ENCODE measurements at regions not wholly inside any gene's neighbourhood (a gene's known extent, or its start where the extent isn't known, plus 50 kb on each side); places are given as distances from the start of the nearest gene placed in this dataset.
"Not testable (repeated sequence)": the region's sequence is repeated elsewhere in the genome, so short reads cannot be mapped to it uniquely, and the experiment has no call there.

DNA sequence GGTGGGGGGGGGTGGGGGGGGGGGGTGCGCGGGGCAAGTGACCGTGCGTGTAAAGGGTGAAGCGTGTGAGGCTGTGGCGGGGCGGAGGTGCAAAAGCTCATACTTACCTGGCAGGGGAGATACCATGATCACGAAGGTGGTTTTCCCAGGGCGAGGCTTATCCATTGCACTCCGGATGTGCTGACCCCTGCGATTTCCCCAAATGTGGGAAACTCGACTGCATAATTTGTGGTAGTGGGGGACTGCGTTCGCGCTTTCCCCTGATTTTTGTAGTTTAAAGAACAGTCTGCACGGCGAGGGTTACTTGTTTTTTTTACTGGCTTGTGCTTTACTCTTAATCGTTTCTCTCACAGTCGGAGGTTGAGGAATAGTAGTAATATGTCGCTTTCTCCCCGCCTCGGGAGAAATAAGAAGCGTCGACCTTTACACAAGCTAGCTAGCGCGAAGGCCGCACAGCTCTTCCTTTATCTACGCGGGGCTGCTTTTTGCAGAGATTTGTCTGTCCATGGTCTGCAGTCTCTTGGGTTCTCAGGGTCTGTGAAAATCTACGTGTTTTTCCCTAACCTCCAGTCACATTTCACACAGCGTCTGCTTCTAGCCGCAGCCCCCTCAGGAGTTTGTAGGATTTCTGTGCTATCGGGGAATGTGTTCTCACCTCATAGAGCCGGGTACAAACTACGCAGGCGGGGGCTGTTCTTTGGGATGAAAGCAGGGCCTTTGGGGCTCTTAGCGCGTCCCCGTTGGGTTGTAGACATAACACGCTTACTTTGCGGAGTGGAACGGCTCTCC is 148.1 kb upstream of the NOTCH2NLA start:
- peak in 1 of 2 experiments; percentile 97 for DNase-seq (ENCODE audit: low read depth in 1 of 2, low spot score in 1 of 2)
- POLR2A ChIA-PET: interaction anchor here (0.5 to 3.0 kb wide), 6 partner anchors 11 to 1887 kb away, joined by 3 to 55 read pairs (median 4); no protein-coding TSS in a partner anchor
- H3K4me3 ChIP-seq: peak overlapping the region; percentile 39
- H3K4me2 ChIP-seq: peak overlapping the region; percentile 94
- peak; percentile 70 for TF ChIP-seq GATA3 (IDR thresholded peaks at IDR 0.05; ENCODE audit: borderline replicate concordance)
- peak; percentile 23; the same call in 1 of the 2 replicates for TF ChIP-seq FOXS1 (CRISPR knock-in tag; IDR thresholded peaks at IDR 0.05)
- TF ChIP-seq, protein P1, sequence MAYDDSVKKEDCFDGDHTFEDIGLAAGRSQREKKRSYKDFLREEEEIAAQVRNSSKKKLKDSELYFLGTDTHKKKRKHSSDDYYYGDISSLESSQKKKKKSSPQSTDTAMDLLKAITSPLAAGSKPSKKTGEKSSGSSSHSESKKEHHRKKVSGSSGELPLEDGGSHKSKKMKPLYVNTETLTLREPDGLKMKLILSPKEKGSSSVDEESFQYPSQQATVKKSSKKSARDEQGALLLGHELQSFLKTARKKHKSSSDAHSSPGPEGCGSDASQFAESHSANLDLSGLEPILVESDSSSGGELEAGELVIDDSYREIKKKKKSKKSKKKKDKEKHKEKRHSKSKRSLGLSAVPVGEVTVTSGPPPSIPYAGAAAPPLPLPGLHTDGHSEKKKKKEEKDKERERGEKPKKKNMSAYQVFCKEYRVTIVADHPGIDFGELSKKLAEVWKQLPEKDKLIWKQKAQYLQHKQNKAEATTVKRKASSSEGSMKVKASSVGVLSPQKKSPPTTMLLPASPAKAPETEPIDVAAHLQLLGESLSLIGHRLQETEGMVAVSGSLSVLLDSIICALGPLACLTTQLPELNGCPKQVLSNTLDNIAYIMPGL (CRISPR knock-in tag; IDR thresholded peaks at IDR 0.05; ENCODE audit: borderline replicate concordance): peak; percentile 65; the same call in 1 of the 2 replicates
- TF ChIP-seq CEBPB (IDR thresholded peaks at IDR 0.05): peak in 1 of 2 experiments; percentile 59; a peak in 1 of 4 replicates
- peak; percentile 70 for TF ChIP-seq EHF (CRISPR knock-in tag; IDR thresholded peaks at IDR 0.05)
- TF ChIP-seq CHD2 (IDR thresholded peaks at IDR 0.05; ENCODE audit: low read length, partially characterized antibody): peak; percentile 42
- peak; percentile 99 to 100 for TF ChIP-seq JUN (IDR thresholded peaks at IDR 0.05)
- TF ChIP-seq HOXB5 (CRISPR knock-in tag; IDR thresholded peaks at IDR 0.05): peak; percentile 83
- TF ChIP-seq HOXA7 (CRISPR knock-in tag; IDR thresholded peaks at IDR 0.05): peak; percentile 99
- TF ChIP-seq, protein P2, sequence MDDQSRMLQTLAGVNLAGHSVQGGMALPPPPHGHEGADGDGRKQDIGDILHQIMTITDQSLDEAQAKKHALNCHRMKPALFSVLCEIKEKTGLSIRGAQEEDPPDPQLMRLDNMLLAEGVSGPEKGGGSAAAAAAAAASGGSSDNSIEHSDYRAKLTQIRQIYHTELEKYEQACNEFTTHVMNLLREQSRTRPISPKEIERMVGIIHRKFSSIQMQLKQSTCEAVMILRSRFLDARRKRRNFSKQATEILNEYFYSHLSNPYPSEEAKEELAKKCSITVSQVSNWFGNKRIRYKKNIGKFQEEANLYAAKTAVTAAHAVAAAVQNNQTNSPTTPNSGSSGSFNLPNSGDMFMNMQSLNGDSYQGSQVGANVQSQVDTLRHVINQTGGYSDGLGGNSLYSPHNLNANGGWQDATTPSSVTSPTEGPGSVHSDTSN (IDR thresholded peaks at IDR 0.05): peak; percentile 84
- peak; percentile 90 for TF ChIP-seq MAFK (IDR thresholded peaks at IDR 0.05; ENCODE audit: partially characterized antibody)
- TF ChIP-seq FOSB (CRISPR knock-in tag; IDR thresholded peaks at IDR 0.05): peak; percentile 100
- peak; percentile 49; the same call in 1 of the 2 replicates for TF ChIP-seq HOXB13 (CRISPR knock-in tag; IDR thresholded peaks at IDR 0.05; ENCODE audit: low read depth)
- peak; percentile 98 for TF ChIP-seq TFCP2L1 (CRISPR knock-in tag; IDR thresholded peaks at IDR 0.05)
- peak; percentile 99 for TF ChIP-seq TP53 (CRISPR knock-in tag; IDR thresholded peaks at IDR 0.05)
- TF ChIP-seq POLR2A (IDR thresholded peaks at IDR 0.05; ENCODE audit: low read length): 0 out of 2 replicates have a peak, but pooled peaks have one; percentile 60
- TF ChIP-seq RARB (CRISPR knock-in tag; IDR thresholded peaks at IDR 0.05): peak; percentile 99
- TF ChIP-seq, protein P3, sequence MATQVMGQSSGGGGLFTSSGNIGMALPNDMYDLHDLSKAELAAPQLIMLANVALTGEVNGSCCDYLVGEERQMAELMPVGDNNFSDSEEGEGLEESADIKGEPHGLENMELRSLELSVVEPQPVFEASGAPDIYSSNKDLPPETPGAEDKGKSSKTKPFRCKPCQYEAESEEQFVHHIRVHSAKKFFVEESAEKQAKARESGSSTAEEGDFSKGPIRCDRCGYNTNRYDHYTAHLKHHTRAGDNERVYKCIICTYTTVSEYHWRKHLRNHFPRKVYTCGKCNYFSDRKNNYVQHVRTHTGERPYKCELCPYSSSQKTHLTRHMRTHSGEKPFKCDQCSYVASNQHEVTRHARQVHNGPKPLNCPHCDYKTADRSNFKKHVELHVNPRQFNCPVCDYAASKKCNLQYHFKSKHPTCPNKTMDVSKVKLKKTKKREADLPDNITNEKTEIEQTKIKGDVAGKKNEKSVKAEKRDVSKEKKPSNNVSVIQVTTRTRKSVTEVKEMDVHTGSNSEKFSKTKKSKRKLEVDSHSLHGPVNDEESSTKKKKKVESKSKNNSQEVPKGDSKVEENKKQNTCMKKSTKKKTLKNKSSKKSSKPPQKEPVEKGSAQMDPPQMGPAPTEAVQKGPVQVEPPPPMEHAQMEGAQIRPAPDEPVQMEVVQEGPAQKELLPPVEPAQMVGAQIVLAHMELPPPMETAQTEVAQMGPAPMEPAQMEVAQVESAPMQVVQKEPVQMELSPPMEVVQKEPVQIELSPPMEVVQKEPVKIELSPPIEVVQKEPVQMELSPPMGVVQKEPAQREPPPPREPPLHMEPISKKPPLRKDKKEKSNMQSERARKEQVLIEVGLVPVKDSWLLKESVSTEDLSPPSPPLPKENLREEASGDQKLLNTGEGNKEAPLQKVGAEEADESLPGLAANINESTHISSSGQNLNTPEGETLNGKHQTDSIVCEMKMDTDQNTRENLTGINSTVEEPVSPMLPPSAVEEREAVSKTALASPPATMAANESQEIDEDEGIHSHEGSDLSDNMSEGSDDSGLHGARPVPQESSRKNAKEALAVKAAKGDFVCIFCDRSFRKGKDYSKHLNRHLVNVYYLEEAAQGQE (IDR thresholded peaks at IDR 0.05): peak; percentile 81
- TF ChIP-seq MAZ (IDR thresholded peaks at IDR 0.05; ENCODE audit: borderline replicate concordance, low read depth, low read length): peak; percentile 52; the same call in 1 of the 2 replicates
- H3K4me1 ChIP-seq; FAIRE-seq; H3K9me3 ChIP-seq; CTCF ChIA-PET; TF ChIP-seq FOSL2 (IDR thresholded peaks at IDR 0.05): not testable (repeated sequence)
- TF ChIP-seq FOSL2 (CRISPR knock-in tag; IDR thresholded peaks at IDR 0.05): peak; percentile 55
- TF ChIP-seq, protein P4, sequence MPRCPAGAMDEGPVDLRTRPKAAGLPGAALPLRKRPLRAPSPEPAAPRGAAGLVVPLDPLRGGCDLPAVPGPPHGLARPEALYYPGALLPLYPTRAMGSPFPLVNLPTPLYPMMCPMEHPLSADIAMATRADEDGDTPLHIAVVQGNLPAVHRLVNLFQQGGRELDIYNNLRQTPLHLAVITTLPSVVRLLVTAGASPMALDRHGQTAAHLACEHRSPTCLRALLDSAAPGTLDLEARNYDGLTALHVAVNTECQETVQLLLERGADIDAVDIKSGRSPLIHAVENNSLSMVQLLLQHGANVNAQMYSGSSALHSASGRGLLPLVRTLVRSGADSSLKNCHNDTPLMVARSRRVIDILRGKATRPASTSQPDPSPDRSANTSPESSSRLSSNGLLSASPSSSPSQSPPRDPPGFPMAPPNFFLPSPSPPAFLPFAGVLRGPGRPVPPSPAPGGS (IDR thresholded peaks at IDR 0.05): peak; percentile 100
- TF ChIP-seq, protein P5, sequence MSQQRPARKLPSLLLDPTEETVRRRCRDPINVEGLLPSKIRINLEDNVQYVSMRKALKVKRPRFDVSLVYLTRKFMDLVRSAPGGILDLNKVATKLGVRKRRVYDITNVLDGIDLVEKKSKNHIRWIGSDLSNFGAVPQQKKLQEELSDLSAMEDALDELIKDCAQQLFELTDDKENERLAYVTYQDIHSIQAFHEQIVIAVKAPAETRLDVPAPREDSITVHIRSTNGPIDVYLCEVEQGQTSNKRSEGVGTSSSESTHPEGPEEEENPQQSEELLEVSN (IDR thresholded peaks at IDR 0.05; ENCODE audit: borderline replicate concordance, low read depth): 0 out of 2 replicates have a peak, but pooled peaks have one; percentile 52
- TF ChIP-seq, protein P6, sequence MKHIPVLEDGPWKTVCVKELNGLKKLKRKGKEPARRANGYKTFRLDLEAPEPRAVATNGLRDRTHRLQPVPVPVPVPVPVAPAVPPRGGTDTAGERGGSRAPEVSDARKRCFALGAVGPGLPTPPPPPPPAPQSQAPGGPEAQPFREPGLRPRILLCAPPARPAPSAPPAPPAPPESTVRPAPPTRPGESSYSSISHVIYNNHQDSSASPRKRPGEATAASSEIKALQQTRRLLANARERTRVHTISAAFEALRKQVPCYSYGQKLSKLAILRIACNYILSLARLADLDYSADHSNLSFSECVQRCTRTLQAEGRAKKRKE (CRISPR knock-in tag; IDR thresholded peaks at IDR 0.05; ENCODE audit: low read depth): peak; percentile 86; the same call in 1 of the 2 replicates
- 1% methylated on average over 35 of the region's 42 CpGs for WGBS (ENCODE audit: missing lambda C conversion rate)
- ATAC-seq: peak; percentile 98 to 99
- peak overlapping the region; percentile 86 to 88 for H3K27ac ChIP-seq

Data from A549 (cell line).